Fibroblast of the aortic adventitia (primary cell): ENCODE measurements at regions not wholly inside any gene's neighbourhood (a gene's known extent, or its start where the extent isn't known, plus 50 kb on each side); places are given as distances from the start of the nearest gene placed in this dataset.

Experiments used
- DNase-seq: peaks from one replicate; pipeline ENCODE4 v3.0.0-alpha.2; 2010; ENCODE audit warnings: low read depth
- H3K4me3 ChIP-seq: 2 replicates; pipeline ENCODE4 v1.5.1; 2011; ENCODE audit warnings: low read depth, mild to moderate bottlenecking, control low read depth, low read length, moderate library complexity
- CTCF ChIP-seq: IDR thresholded peaks from 2 replicates; pipeline ENCODE4 v1.5.1; 2011; ENCODE audit warnings: mild to moderate bottlenecking, low read length, control low read depth, inconsistent platforms; ENCODE audit not compliant: insufficient read depth

GRCh38 chr11:71349627-71350026 lies 97.2 kb upstream of the SHANK2 start:
- H3K4me3 ChIP-seq: no peak overlapping the region
- no peak for DNase-seq
- TF ChIP-seq CTCF: no peak

- no peak for TF ChIP-seq CTCF
- no peak overlapping the region for H3K4me3 ChIP-seq
- no peak for DNase-seq
Observed at GRCh38 chr11:71343828-71344400, 91.5 kb upstream of the SHANK2 start.

- peak; percentile 50 for TF ChIP-seq CTCF
Observed at GRCh38 chr11:71342951-71343827, 90.8 kb upstream of the SHANK2 start.

GRCh38 chr11:71342116-71342515 lies 89.7 kb upstream of the SHANK2 start:
- H3K4me3 ChIP-seq: no peak overlapping the region
- peak; percentile 9 for DNase-seq
- no peak for TF ChIP-seq CTCF

More at GRCh38 chr11:71342951-71343827, 90.8 kb upstream of the SHANK2 start:
- H3K4me3 ChIP-seq: no peak overlapping the region
- peak; percentile 13 for DNase-seq

GRCh38 chr11:71341596-71341995 lies 89.2 kb upstream of the SHANK2 start:
- H3K4me3 ChIP-seq: no peak overlapping the region
- TF ChIP-seq CTCF: no peak
- DNase-seq: no peak

- DNase-seq: no peak
- TF ChIP-seq CTCF: no peak
Observed at GRCh38 chr11:71341173-71341572, 88.8 kb upstream of the SHANK2 start.

More at GRCh38 chr11:71341173-71341572, 88.8 kb upstream of the SHANK2 start:
- H3K4me3 ChIP-seq: no peak overlapping the region
